HG03432 (cell line): ENCODE measurements at regions not wholly inside any gene's neighbourhood (a gene's known extent, or its start where the extent isn't known, plus 50 kb on each side); places are given as distances from the start of the nearest gene placed in this dataset.
"Not testable (repeated sequence)": the region's sequence is repeated elsewhere in the genome, so short reads cannot be mapped to it uniquely, and the experiment has no call there.

Experiments
- ATAC-seq: cut with Tn5 transposase; IDR thresholded peaks from one replicate; pipeline ENCODE4 v1.9.1; 2021; ENCODE audit warnings: mild to moderate bottlenecking, moderate library complexity; ENCODE audit not compliant: unreplicated experiment

- ATAC-seq, result not testable (repeated sequence)
These were observed 119.0 kb upstream of the ZNF469 start for GRCh38 chr16:88263681-88264287.

- peak; percentile 72 for ATAC-seq
These were observed 118.0 kb upstream of the ZNF469 start for GRCh38 chr16:88264641-88265285.

GRCh38 chr16:88265286-88265938 is 117.3 kb upstream of the ZNF469 start:
- not testable (repeated sequence) for ATAC-seq

- ATAC-seq, result not testable (repeated sequence)
These were observed 116.7 kb upstream of the ZNF469 start for GRCh38 chr16:88266036-88266435.

GRCh38 chr16:88266935-88267551 is 115.7 kb upstream of the ZNF469 start:
- ATAC-seq, result not testable (repeated sequence)

GRCh38 chr16:88268186-88268970 is 114.4 kb upstream of the ZNF469 start:
- not testable (repeated sequence) for ATAC-seq

GRCh38 chr16:88270171-88270790 is 112.5 kb upstream of the ZNF469 start:
- ATAC-seq, result not testable (repeated sequence)

- not testable (repeated sequence) for ATAC-seq
These were observed 111.5 kb upstream of the ZNF469 start for GRCh38 chr16:88271296-88271695.

- not testable (repeated sequence) for ATAC-seq
These were observed 111.0 kb upstream of the ZNF469 start for GRCh38 chr16:88271776-88272175.

GRCh38 chr16:88272437-88272836 is 110.3 kb upstream of the ZNF469 start:
- ATAC-seq, result not testable (repeated sequence)

- not testable (repeated sequence) for ATAC-seq
These were observed 108.5 kb upstream of the ZNF469 start for GRCh38 chr16:88274126-88274750.

GRCh38 chr16:88274847-88275246 is 107.9 kb upstream of the ZNF469 start:
- no peak for ATAC-seq

- ATAC-seq, result not testable (repeated sequence)
These were observed 107.2 kb upstream of the ZNF469 start for GRCh38 chr16:88275336-88276122.

GRCh38 chr16:88276123-88276588 is 106.6 kb upstream of the ZNF469 start:
- not testable (repeated sequence) for ATAC-seq

GRCh38 chr16:88276591-88276990 is 106.2 kb upstream of the ZNF469 start:
- ATAC-seq, result no peak

GRCh38 chr16:88279998-88280397 is 102.8 kb upstream of the ZNF469 start:
- ATAC-seq, result no peak

- no peak for ATAC-seq
These were observed 100.7 kb upstream of the ZNF469 start for GRCh38 chr16:88281858-88282563.
